ENCODE measurements at regions not wholly inside any gene's neighbourhood (a gene's known extent, or its start where the extent isn't known, plus 50 kb on each side); places are given as distances from the start of the nearest gene placed in this dataset.

DNA sequence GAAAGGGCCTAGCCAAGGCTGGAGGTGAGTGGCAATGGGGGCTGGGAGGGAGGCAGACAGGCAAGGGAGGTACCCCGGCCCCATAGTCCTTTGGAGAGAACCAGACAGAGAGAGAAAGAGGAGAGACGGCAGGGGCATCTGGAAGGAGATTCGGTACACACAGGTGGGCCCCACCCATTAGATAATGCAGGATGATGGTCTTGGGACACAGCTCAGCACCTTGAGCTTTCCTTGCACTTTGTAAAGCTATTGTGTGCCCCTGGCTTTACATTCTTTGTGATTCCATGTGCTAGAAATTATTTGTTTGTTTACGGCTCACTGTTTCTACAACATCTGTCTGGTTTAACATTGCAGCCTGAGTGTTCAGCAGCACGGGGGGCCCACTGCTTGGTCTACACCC is 83.1 kb downstream of the CTAGE1 start:
- Mint-ChIP-seq H3K9me3 (ENCODE audit: unreplicated experiment) (no peaks in the 10 kb centered on the region), H3K27me3 (ENCODE audit: low read depth, unreplicated experiment) (peaks cover 63% of the 10 kb centered on the region), H3K4me1 (ENCODE audit: low read depth, unreplicated experiment) (peaks cover 15% of the 10 kb centered on the region), H3K36me3 (ENCODE audit: low read depth, unreplicated experiment) (no peaks in the 10 kb centered on the region), H3K4me3 (ENCODE audit: unreplicated experiment) (no peak overlapping the region), H3K27ac (ENCODE audit: unreplicated experiment) (no peak overlapping the region)
- FAIRE-seq (no peak), DNase-seq (ENCODE audit: low read depth) (no peak)
- H3K9me3 ChIP-seq (ENCODE audit: insufficient read depth, low read depth, low read length), result no peaks in the 10 kb centered on the region
- no peak overlapping the region for H3K4me2 ChIP-seq (ENCODE audit: low read length)
- TF ChIP-seq, protein P1, sequence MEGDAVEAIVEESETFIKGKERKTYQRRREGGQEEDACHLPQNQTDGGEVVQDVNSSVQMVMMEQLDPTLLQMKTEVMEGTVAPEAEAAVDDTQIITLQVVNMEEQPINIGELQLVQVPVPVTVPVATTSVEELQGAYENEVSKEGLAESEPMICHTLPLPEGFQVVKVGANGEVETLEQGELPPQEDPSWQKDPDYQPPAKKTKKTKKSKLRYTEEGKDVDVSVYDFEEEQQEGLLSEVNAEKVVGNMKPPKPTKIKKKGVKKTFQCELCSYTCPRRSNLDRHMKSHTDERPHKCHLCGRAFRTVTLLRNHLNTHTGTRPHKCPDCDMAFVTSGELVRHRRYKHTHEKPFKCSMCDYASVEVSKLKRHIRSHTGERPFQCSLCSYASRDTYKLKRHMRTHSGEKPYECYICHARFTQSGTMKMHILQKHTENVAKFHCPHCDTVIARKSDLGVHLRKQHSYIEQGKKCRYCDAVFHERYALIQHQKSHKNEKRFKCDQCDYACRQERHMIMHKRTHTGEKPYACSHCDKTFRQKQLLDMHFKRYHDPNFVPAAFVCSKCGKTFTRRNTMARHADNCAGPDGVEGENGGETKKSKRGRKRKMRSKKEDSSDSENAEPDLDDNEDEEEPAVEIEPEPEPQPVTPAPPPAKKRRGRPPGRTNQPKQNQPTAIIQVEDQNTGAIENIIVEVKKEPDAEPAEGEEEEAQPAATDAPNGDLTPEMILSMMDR (IDR thresholded peaks at IDR 0.05; ENCODE audit: insufficient read depth, low read depth, low read length), result no peak
- TF ChIP-seq EZH2 (IDR thresholded peaks at IDR 0.05; ENCODE audit: insufficient read depth, low read length), result no peak
- no peaks in the 10 kb centered on the region for H4K20me1 ChIP-seq (ENCODE audit: insufficient read depth, low read length)
- H3K4me1 ChIP-seq (ENCODE audit: insufficient read depth, low read length), result no peaks in the 10 kb centered on the region
- no peak overlapping the region for H3K4me3 ChIP-seq (ENCODE audit: insufficient read depth, low read depth, low read length)
- peaks cover 48% of the 10 kb centered on the region for H3K27me3 ChIP-seq (ENCODE audit: insufficient read depth, low read length)
- no peaks in the 10 kb centered on the region for H3K79me2 ChIP-seq (ENCODE audit: insufficient read depth, low read length)
- no peaks in the 10 kb centered on the region for H3K36me3 ChIP-seq (ENCODE audit: insufficient read depth, low read length)
- no peak overlapping the region for H3K9ac ChIP-seq (ENCODE audit: low read length)
- no peak overlapping the region for H2AFZ ChIP-seq (ENCODE audit: low read depth, low read length)
- no peak overlapping the region for H3K27ac ChIP-seq (ENCODE audit: low read depth, low read length)

DNA sequence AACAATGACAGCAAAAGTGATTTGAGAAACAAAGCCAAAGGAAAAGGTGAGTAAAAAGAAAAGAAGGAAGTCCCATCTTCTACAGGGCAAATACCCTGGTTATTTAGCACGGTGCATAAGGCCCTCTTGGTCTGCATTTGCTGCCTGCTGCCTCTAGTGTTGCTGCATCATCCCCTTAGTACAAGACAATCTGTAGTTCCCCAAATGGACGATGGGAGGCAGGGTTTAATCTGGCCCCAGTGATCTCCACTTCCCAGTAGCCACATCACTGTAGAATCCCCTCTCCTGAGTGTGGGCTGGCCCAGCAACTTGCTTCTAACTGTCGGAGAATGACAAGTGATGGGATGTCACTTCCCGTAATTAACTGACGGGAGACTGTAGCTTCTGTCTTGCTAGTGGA is 85.1 kb downstream of the CTAGE1 start:
- FAIRE-seq, result no peak
- no peak overlapping the region for H2AFZ ChIP-seq (ENCODE audit: low read depth, low read length)

DNA sequence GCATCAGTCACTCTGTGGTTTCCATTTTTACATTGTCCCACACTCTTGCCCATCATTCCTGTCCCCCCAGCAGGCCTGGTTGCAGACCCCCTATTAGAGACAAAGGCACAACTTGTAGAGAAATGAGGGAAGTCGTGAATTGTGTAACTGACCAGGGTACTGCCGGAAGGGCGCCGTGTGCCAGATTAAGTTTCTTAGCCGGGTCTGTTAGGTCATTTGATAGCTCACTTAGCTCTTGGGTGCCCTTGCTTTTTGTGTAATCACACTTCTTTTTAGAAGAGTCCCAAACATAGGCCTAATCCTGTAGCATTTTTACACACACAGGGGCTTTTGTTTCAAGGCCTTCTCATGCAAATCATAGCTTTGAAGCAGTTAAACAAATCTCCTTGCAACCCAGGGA is 87.2 kb downstream of the CTAGE1 start:
- H3K36me3 ChIP-seq (ENCODE audit: insufficient read depth, low read length), result no peaks in the 10 kb centered on the region
- H3K27me3 Mint-ChIP-seq (ENCODE audit: low read depth, unreplicated experiment), result peaks cover 44% of the 10 kb centered on the region
- H3K36me3 Mint-ChIP-seq (ENCODE audit: low read depth, unreplicated experiment), result peaks cover under 1% of the 10 kb centered on the region
- H3K27ac Mint-ChIP-seq (ENCODE audit: unreplicated experiment), result no peak overlapping the region
- H3K4me3 ChIP-seq (ENCODE audit: insufficient read depth, low read depth, low read length), result no peak overlapping the region
- no peak overlapping the region for H3K4me2 ChIP-seq (ENCODE audit: low read length)
- peaks cover 4% of the 10 kb centered on the region for H3K9me3 ChIP-seq (ENCODE audit: insufficient read depth, low read depth, low read length)
- H3K27ac ChIP-seq (ENCODE audit: low read depth, low read length), result no peak overlapping the region
- no peak overlapping the region for H3K4me3 Mint-ChIP-seq (ENCODE audit: unreplicated experiment)
- no peak for TF ChIP-seq EZH2 (IDR thresholded peaks at IDR 0.05; ENCODE audit: insufficient read depth, low read length)
- TF ChIP-seq, protein P1 (IDR thresholded peaks at IDR 0.05; ENCODE audit: insufficient read depth, low read depth, low read length), result no peak
- FAIRE-seq (no peak), DNase-seq (ENCODE audit: low read depth) (no peak)
- H3K4me1 Mint-ChIP-seq (ENCODE audit: low read depth, unreplicated experiment), result no peaks in the 10 kb centered on the region
- peaks cover 33% of the 10 kb centered on the region for H3K27me3 ChIP-seq (ENCODE audit: insufficient read depth, low read length)
- no peaks in the 10 kb centered on the region for H3K4me1 ChIP-seq (ENCODE audit: insufficient read depth, low read length)
- no peak overlapping the region for H2AFZ ChIP-seq (ENCODE audit: low read depth, low read length)
- H3K9me3 Mint-ChIP-seq (ENCODE audit: unreplicated experiment), result peaks cover 3% of the 10 kb centered on the region
- no peak overlapping the region for H3K9ac ChIP-seq (ENCODE audit: low read length)
- no peaks in the 10 kb centered on the region for H4K20me1 ChIP-seq (ENCODE audit: insufficient read depth, low read length)
- H3K79me2 ChIP-seq (ENCODE audit: insufficient read depth, low read length), result no peaks in the 10 kb centered on the region

More for the DNA sequence above, 85.1 kb downstream of the CTAGE1 start:
- H3K4me1 Mint-ChIP-seq (ENCODE audit: low read depth, unreplicated experiment), result peaks cover 8% of the 10 kb centered on the region
- no peaks in the 10 kb centered on the region for H3K79me2 ChIP-seq (ENCODE audit: insufficient read depth, low read length)
- no peaks in the 10 kb centered on the region for H3K36me3 ChIP-seq (ENCODE audit: insufficient read depth, low read length)
- no peak overlapping the region for H3K4me3 Mint-ChIP-seq (ENCODE audit: unreplicated experiment)
- H3K4me1 ChIP-seq (ENCODE audit: insufficient read depth, low read length), result no peaks in the 10 kb centered on the region
- TF ChIP-seq, protein P1 (IDR thresholded peaks at IDR 0.05; ENCODE audit: insufficient read depth, low read depth, low read length), result no peak
- no peak for TF ChIP-seq EZH2 (IDR thresholded peaks at IDR 0.05; ENCODE audit: insufficient read depth, low read length)
- H4K20me1 ChIP-seq (ENCODE audit: insufficient read depth, low read length), result no peaks in the 10 kb centered on the region
- no peak overlapping the region for H3K27ac Mint-ChIP-seq (ENCODE audit: unreplicated experiment)
- H3K4me3 ChIP-seq (ENCODE audit: insufficient read depth, low read depth, low read length), result no peak overlapping the region
- no peak overlapping the region for H3K4me2 ChIP-seq (ENCODE audit: low read length)
- peaks cover 58% of the 10 kb centered on the region for H3K27me3 Mint-ChIP-seq (ENCODE audit: low read depth, unreplicated experiment)
- no peak for DNase-seq (ENCODE audit: low read depth)
- H3K9ac ChIP-seq (ENCODE audit: low read length), result no peak overlapping the region
- H3K27me3 ChIP-seq (ENCODE audit: insufficient read depth, low read length), result peaks cover 35% of the 10 kb centered on the region
- no peak overlapping the region for H3K27ac ChIP-seq (ENCODE audit: low read depth, low read length)
- H3K9me3 Mint-ChIP-seq (ENCODE audit: unreplicated experiment), result no peaks in the 10 kb centered on the region
- peaks cover 4% of the 10 kb centered on the region for H3K9me3 ChIP-seq (ENCODE audit: insufficient read depth, low read depth, low read length)
- no peaks in the 10 kb centered on the region for H3K36me3 Mint-ChIP-seq (ENCODE audit: low read depth, unreplicated experiment)

Data from astrocyte (in vitro differentiated cells and primary cell).